HEK293 (cell line): ENCODE measurements at regions not wholly inside any gene's neighbourhood (a gene's known extent, or its start where the extent isn't known, plus 50 kb on each side); places are given as distances from the start of the nearest gene placed in this dataset.

ENCODE experiments used
- CTCF ChIA-PET: fragments of 350-600 bp; formaldehyde crosslinking; extraction: SDS; loops from one replicate; lab custom pipeline; 2021; ENCODE audit warnings: antibody characterized with exemption; lab: Yijun Ruan, JAX
- POLR2A ChIA-PET: fragments of 300-600 bp; formaldehyde crosslinking; extraction: SDS; loops from one replicate; lab custom pipeline; 2020; ENCODE audit warnings: antibody characterized with exemption, inconsistent platforms; lab: Yijun Ruan, JAX
- H3K27ac ChIP-seq: fragments of 200-500 bp; sonication (Bioruptor generic); 2 replicates; pipeline ENCODE4 v1.5.1; 2014; ENCODE audit warnings: low read depth, low read length, control low read depth, inconsistent platforms; ENCODE audit errors: extremely low read depth
- H3K36me3 ChIP-seq, 2 experiments: fragments of 200-500 bp in 1 of 2; sonication (Bioruptor generic) in 1 of 2; 1 replicate in 1 of 2; 2 replicates in 1 of 2; pipeline ENCODE4 v1.5.1; 2014 to 2017; ENCODE audit warnings: inconsistent platforms in 2 of 2, low read length in 2 of 2; ENCODE audit not compliant: control insufficient read depth in 2 of 2, insufficient read depth in 1 of 2
- H3K4me1 ChIP-seq: fragments of 200-500 bp; sonication (Bioruptor generic); 2 replicates; pipeline ENCODE4 v1.5.1; 2014; ENCODE audit warnings: mild to moderate bottlenecking, low read length, inconsistent platforms; ENCODE audit not compliant: control insufficient read depth, insufficient read depth
- H3K4me3 ChIP-seq: 2 replicates; pipeline ENCODE4 v1.5.1; 2011; ENCODE audit warnings: low read depth, mild to moderate bottlenecking, control low read depth, low read length, moderate library complexity
- H3K9me3 ChIP-seq: fragments of 200-500 bp; sonication (Bioruptor generic); 2 replicates; pipeline ENCODE4 v1.5.1; 2014; ENCODE audit warnings: low read depth, low read length, inconsistent platforms; ENCODE audit not compliant: control insufficient read depth, insufficient read depth
- MEIS1 ChIP-seq: sonication (generic); formaldehyde crosslinking; IDR thresholded peaks from 2 replicates; pipeline ENCODE4 v1.8.1; 2022; ENCODE audit warnings: missing genetic modification reagents, mild to moderate bottlenecking, borderline replicate concordance
- MYNN ChIP-seq: fragments of 450-650 bp; formaldehyde crosslinking; IDR thresholded peaks from 2 replicates; pipeline ENCODE4 v1.5.1; 2016; ENCODE audit warnings: missing biosample characterization, missing genetic modification characterization, borderline replicate concordance
- SETDB1 ChIP-seq: IDR thresholded peaks from one replicate; pipeline ENCODE4 v1.6.1; 2017; ENCODE audit warnings: mild to moderate bottlenecking, low read length, moderate library complexity, mixed read lengths; ENCODE audit not compliant: insufficient read length
- SP3 ChIP-seq: fragments of 450-650 bp; formaldehyde crosslinking; IDR thresholded peaks from 2 replicates; pipeline ENCODE4 v1.5.1; 2016; ENCODE audit warnings: missing biosample characterization, missing genetic modification characterization
- TRIM28 ChIP-seq: IDR thresholded peaks from 2 replicates; pipeline ENCODE4 v1.6.1; 2011; ENCODE audit warnings: low read length, control low read depth, borderline replicate concordance
- ZFP3 ChIP-seq: fragments of 450-650 bp; formaldehyde crosslinking; IDR thresholded peaks from 2 replicates; pipeline ENCODE4 v1.5.1; 2016; ENCODE audit warnings: low read depth, missing biosample characterization, missing genetic modification characterization
- ZFP37 ChIP-seq: fragments of 450-650 bp; formaldehyde crosslinking; IDR thresholded peaks from 2 replicates; pipeline ENCODE4 v1.5.1; 2016; ENCODE audit warnings: missing biosample characterization, missing genetic modification characterization
- ZFP69B ChIP-seq: fragments of 450-650 bp; formaldehyde crosslinking; IDR thresholded peaks from 2 replicates; pipeline ENCODE4 v1.5.1; 2016; ENCODE audit warnings: missing biosample characterization, missing genetic modification characterization
- ZNF140 ChIP-seq: fragments of 450-650 bp; formaldehyde crosslinking; IDR thresholded peaks from 2 replicates; pipeline ENCODE4 v1.5.1; 2016; ENCODE audit warnings: missing biosample characterization, missing genetic modification characterization
- ZNF266 ChIP-seq: fragments of 450-650 bp; formaldehyde crosslinking; IDR thresholded peaks from 2 replicates; pipeline ENCODE4 v1.5.1; 2016; ENCODE audit warnings: missing biosample characterization, missing genetic modification characterization, low read depth
- ZNF391 ChIP-seq: fragments of 450-650 bp; formaldehyde crosslinking; IDR thresholded peaks from 2 replicates; pipeline ENCODE4 v1.5.1; 2016; ENCODE audit warnings: low read depth, missing biosample characterization, missing genetic modification characterization, borderline replicate concordance
- ZNF544 ChIP-seq: fragments of 450-650 bp; formaldehyde crosslinking; IDR thresholded peaks from 2 replicates; pipeline ENCODE4 v1.5.0; 2017; ENCODE audit warnings: missing biosample characterization, missing genetic modification characterization
- ZNF585B ChIP-seq: fragments of 450-650 bp; formaldehyde crosslinking; IDR thresholded peaks from 2 replicates; pipeline ENCODE4 v1.5.1; 2016; ENCODE audit warnings: missing biosample characterization, missing genetic modification characterization
- ZNF610 ChIP-seq: fragments of 450-650 bp; formaldehyde crosslinking; IDR thresholded peaks from 2 replicates; pipeline ENCODE4 v1.5.1; 2016; ENCODE audit warnings: missing biosample characterization, missing genetic modification characterization, borderline replicate concordance
- TF ChIP-seq, protein P1 (sequence below): fragments of 450-650 bp; IDR thresholded peaks from 2 replicates; pipeline ENCODE4 v1.5.1; 2018; ENCODE audit warnings: missing biosample characterization, mild to moderate bottlenecking, missing genetic modification characterization
- TF ChIP-seq, protein P2 (sequence below): fragments of 450-650 bp; formaldehyde crosslinking; IDR thresholded peaks from 2 replicates; pipeline ENCODE4 v1.5.1; 2016; ENCODE audit warnings: missing biosample characterization, missing genetic modification characterization, borderline replicate concordance
- TF ChIP-seq, protein P3 (sequence below): fragments of 450-650 bp; formaldehyde crosslinking; IDR thresholded peaks from 2 replicates; pipeline ENCODE4 v1.5.1; 2016; ENCODE audit warnings: missing biosample characterization, missing genetic modification characterization
- TF ChIP-seq, protein P4 (sequence below): fragments of 450-650 bp; formaldehyde crosslinking; IDR thresholded peaks from 2 replicates; pipeline ENCODE4 v1.5.1; 2016; ENCODE audit warnings: missing biosample characterization, missing genetic modification characterization

DNA sequence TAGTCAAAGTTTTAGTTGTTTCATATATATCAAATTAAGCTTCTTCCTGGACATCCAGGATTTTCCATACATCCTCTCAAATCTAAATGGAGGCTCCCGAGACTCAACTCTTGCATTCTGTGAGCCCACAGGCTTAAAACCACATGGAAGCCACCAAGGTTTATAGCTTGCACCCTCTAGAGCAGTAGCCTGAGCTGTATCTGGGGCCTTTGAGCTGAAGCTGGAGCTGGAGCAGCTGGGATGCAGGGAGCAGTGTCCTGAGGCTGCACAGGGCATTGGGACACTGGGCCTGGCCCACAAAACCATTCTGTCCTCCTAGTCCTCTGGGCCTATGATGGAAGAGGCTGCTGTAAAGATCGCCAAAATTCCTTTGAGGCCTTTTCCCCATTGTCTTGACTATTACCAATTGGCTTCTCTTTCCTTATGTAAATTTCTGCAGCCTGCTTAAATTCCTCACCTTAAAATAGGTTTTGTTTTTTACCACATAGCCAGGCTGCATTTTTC lies 151.0 kb downstream of the COX7C start:
- no peaks in the 10 kb centered on the region for H3K36me3 ChIP-seq
- H3K27ac ChIP-seq = no peak overlapping the region
- no peaks in the 10 kb centered on the region for H3K4me1 ChIP-seq
- no peaks in the 10 kb centered on the region for H3K9me3 ChIP-seq
- POLR2A ChIA-PET = no interaction called here
- TF ChIP-seq SETDB1 (peak; percentile 84), TRIM28 (peak; percentile 71; the same call in 1 of the 2 replicates), ZFP69B (tag by site-specific recombination) (no peak), ZNF391 (no peak), ZNF140 (tag by site-specific recombination) (no peak), ZNF610 (tag by site-specific recombination) (no peak), ZNF266 (tag by site-specific recombination) (no peak), SP3 (tag by site-specific recombination) (no peak), MYNN (tag by site-specific recombination) (no peak), MEIS1 (no peak), ZFP37 (tag by site-specific recombination) (no peak), ZFP3 (tag by site-specific recombination) (no peak), ZNF585B (tag by site-specific recombination) (peak; percentile 95), ZNF544 (tag by site-specific recombination) (no peak)
- TF ChIP-seq, protein P1, sequence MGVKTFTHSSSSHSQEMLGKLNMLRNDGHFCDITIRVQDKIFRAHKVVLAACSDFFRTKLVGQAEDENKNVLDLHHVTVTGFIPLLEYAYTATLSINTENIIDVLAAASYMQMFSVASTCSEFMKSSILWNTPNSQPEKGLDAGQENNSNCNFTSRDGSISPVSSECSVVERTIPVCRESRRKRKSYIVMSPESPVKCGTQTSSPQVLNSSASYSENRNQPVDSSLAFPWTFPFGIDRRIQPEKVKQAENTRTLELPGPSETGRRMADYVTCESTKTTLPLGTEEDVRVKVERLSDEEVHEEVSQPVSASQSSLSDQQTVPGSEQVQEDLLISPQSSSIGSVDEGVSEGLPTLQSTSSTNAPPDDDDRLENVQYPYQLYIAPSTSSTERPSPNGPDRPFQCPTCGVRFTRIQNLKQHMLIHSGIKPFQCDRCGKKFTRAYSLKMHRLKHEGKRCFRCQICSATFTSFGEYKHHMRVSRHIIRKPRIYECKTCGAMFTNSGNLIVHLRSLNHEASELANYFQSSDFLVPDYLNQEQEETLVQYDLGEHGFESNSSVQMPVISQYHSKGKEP (tag by site-specific recombination) = no peak
- TF ChIP-seq, protein P2, sequence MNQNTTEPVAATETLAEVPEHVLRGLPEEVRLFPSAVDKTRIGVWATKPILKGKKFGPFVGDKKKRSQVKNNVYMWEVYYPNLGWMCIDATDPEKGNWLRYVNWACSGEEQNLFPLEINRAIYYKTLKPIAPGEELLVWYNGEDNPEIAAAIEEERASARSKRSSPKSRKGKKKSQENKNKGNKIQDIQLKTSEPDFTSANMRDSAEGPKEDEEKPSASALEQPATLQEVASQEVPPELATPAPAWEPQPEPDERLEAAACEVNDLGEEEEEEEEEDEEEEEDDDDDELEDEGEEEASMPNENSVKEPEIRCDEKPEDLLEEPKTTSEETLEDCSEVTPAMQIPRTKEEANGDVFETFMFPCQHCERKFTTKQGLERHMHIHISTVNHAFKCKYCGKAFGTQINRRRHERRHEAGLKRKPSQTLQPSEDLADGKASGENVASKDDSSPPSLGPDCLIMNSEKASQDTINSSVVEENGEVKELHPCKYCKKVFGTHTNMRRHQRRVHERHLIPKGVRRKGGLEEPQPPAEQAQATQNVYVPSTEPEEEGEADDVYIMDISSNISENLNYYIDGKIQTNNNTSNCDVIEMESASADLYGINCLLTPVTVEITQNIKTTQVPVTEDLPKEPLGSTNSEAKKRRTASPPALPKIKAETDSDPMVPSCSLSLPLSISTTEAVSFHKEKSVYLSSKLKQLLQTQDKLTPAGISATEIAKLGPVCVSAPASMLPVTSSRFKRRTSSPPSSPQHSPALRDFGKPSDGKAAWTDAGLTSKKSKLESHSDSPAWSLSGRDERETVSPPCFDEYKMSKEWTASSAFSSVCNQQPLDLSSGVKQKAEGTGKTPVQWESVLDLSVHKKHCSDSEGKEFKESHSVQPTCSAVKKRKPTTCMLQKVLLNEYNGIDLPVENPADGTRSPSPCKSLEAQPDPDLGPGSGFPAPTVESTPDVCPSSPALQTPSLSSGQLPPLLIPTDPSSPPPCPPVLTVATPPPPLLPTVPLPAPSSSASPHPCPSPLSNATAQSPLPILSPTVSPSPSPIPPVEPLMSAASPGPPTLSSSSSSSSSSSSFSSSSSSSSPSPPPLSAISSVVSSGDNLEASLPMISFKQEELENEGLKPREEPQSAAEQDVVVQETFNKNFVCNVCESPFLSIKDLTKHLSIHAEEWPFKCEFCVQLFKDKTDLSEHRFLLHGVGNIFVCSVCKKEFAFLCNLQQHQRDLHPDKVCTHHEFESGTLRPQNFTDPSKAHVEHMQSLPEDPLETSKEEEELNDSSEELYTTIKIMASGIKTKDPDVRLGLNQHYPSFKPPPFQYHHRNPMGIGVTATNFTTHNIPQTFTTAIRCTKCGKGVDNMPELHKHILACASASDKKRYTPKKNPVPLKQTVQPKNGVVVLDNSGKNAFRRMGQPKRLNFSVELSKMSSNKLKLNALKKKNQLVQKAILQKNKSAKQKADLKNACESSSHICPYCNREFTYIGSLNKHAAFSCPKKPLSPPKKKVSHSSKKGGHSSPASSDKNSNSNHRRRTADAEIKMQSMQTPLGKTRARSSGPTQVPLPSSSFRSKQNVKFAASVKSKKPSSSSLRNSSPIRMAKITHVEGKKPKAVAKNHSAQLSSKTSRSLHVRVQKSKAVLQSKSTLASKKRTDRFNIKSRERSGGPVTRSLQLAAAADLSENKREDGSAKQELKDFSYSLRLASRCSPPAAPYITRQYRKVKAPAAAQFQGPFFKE (tag by site-specific recombination) = no peak
- TF ChIP-seq, protein P3, sequence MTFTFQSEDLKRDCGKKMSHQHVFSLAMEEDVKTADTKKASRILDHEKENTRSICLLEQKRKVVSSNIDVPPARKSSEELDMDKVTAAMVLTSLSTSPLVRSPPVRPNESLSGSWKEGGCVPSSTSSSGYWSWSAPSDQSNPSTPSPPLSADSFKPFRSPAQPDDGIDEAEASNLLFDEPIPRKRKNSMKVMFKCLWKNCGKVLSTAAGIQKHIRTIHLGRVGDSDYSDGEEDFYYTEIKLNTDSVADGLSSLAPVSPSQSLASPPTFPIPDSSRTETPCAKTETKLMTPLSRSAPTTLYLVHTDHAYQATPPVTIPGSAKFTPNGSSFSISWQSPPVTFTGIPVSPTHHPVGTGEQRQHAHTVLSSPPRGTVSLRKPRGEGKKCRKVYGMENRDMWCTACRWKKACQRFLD (tag by site-specific recombination) = no peak
- TF ChIP-seq, protein P4, sequence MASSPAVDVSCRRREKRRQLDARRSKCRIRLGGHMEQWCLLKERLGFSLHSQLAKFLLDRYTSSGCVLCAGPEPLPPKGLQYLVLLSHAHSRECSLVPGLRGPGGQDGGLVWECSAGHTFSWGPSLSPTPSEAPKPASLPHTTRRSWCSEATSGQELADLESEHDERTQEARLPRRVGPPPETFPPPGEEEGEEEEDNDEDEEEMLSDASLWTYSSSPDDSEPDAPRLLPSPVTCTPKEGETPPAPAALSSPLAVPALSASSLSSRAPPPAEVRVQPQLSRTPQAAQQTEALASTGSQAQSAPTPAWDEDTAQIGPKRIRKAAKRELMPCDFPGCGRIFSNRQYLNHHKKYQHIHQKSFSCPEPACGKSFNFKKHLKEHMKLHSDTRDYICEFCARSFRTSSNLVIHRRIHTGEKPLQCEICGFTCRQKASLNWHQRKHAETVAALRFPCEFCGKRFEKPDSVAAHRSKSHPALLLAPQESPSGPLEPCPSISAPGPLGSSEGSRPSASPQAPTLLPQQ (tag by site-specific recombination) = no peak
- CTCF ChIA-PET = no interaction called here
- no peak overlapping the region for H3K4me3 ChIP-seq
